ENCODE measurements at regions not wholly inside any gene's neighbourhood (a gene's known extent, or its start where the extent isn't known, plus 50 kb on each side); places are given as distances from the start of the nearest gene placed in this dataset.
A peak's percentile ranks its signal among the peaks of the same experiment; 100 is the strongest.

DNA sequence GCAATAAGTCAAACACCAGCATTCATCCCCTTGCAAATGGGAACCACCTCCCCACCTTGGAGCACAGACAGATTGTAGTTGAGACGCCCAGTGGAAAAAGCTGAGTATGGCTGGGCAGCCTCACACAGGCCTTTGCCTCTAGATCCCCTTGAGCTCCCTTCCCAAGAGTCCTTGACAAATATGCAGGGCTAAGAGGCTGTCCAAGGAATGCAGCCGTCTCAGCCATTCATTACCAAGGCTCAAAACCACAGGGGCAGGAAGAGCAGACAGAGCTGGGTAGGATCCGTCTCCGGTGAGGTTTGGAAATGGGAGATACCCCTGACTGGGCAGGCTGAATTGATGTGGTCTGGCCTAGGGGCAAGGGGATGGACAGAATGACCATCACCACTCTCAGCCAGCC is 557.1 kb downstream of the TNS1 start:
- CTCF ChIA-PET = no interaction called here
- no peak for DNase-seq (ENCODE audit: extremely low spot score)
- POLR2A ChIA-PET = no interaction called here
- TF ChIP-seq CTCF (IDR thresholded peaks at IDR 0.05; ENCODE audit: control extremely low read depth, extremely low read depth, low read depth, missing control alignments) = no peak

DNA sequence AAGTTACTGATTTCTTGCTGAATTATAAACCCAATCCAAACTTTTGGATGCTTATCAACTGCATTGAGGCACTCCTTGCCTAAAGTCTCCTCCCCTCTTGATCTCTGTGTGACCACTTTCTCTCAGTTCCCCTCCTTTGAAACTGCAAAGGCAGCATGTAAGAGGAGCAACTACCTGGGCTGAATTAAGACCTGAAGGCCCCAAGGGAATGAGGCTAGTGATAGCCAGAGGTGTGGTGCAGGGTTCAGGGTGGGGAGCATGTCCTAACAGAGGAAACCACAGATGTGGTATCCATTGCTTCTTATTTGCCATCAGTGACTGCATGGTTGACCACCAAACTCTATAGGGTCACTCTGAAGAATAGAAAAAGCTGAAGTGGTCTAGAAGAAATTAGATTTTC is 557.9 kb downstream of the TNS1 start:
- no peak for TF ChIP-seq CTCF (IDR thresholded peaks at IDR 0.05; ENCODE audit: control extremely low read depth, extremely low read depth, low read depth, missing control alignments)
- ChIA-PET CTCF (no interaction called here), POLR2A (no interaction called here)
- peak; percentile 22 for DNase-seq (ENCODE audit: extremely low spot score)

DNA sequence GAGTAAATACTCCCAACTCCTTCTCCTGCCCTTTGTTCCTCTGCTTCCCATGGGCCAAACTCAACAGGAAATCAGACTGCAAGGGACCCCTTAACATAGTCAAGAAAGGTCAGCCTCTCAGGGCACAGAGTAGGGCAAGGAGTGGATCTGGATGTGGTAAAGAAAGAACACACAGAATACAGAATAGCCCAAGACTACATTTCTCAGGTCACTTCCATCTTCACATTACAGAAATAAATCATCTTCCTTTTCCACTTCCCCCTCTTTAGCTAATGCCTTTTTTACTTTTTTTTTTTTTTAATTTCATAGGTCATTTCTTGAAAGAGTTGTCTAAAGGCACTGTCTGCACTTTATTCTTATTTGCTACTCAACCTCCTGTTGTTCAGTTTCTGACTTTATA is 558.3 kb downstream of the TNS1 start:
- ChIA-PET POLR2A (no interaction called here), CTCF (interaction anchor here (1.3 kb wide), 1 partner anchor 14 kb away, joined by 3 read pairs; no protein-coding TSS in a partner anchor)
- DNase-seq (ENCODE audit: extremely low spot score) = no peak
- no peak for TF ChIP-seq CTCF (IDR thresholded peaks at IDR 0.05; ENCODE audit: control extremely low read depth, extremely low read depth, low read depth, missing control alignments)

DNA sequence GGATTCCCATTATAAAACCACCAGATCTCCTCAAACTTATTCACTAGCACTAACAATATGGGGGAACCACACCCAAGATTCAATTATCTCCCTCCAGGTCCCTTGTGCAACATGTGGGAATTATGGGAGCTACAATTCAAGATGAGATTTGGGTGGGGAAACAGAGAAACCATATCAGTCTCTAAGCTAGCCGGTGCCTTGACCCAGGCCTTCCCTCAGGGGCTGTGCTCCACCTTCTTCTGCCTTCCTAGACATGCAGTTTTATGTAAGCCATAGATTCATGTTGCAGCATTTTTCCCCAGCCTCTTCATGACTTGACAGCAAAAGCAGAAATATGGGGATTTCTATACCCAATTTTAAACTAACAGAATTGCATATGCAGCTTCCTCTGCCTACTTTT is 559.2 kb downstream of the TNS1 start:
- POLR2A ChIA-PET = no interaction called here
- TF ChIP-seq CTCF (IDR thresholded peaks at IDR 0.05; ENCODE audit: control extremely low read depth, extremely low read depth, low read depth, missing control alignments) = no peak
- CTCF ChIA-PET = interaction anchor here (1.1 to 1.3 kb wide), 2 partner anchors 9 to 15 kb away, joined by 3 read pairs; no protein-coding TSS in a partner anchor
- DNase-seq (ENCODE audit: extremely low spot score) = no peak

DNA sequence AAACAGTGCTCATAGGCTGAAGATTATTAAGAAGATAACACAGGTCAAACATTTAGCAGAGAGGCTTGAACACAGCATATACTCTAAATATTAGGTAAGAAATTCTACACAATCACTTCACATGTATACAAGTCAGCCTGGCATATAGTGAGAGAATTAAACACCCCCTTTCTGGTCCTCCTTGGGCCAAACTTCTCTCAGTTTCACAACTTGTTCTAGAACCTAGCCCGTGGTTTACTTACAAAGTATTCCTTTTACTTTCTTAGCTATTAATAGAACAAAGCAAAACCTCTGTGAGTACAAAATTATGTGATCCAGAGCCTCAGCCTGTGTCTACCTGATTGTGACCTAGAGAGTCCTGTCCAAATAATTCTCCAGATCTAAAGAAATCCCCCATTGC is 562.8 kb downstream of the TNS1 start:
- TF ChIP-seq CTCF (IDR thresholded peaks at IDR 0.05; ENCODE audit: control extremely low read depth, extremely low read depth, low read depth, missing control alignments) = no peak
- POLR2A ChIA-PET = no interaction called here
- CTCF ChIA-PET = interaction anchor here (1.1 to 1.7 kb wide), 3 partner anchors 10 to 556 kb away, joined by 3 to 5 read pairs (median 3); no protein-coding TSS in a partner anchor
- DNase-seq (ENCODE audit: extremely low spot score) = peak; percentile 36

DNA sequence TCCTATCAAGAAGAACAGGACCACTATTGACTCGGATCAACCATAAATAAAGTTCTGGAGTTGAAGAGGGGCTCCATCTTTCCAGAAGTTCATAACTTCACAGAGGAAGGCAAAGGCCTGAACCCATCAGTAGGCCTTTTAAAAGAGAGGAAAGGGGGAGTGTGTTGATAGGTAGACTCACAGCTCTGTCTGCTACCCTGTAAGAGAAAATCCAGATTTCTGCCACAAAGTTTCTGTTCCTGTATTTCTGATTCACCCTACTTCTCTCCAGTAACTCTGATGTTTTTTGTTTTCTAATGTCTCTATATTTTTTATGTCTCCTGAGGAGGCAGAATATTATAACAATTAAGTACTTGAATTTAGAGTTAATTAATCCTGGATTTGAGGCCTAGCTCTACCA is 564.0 kb downstream of the TNS1 start:
- ChIA-PET CTCF (interaction anchor here (1.0 to 1.7 kb wide), 10 partner anchors 10 to 555 kb away, joined by 3 to 5 read pairs (median 3); no protein-coding TSS in a partner anchor), POLR2A (no interaction called here)
- peak; percentile 40 for DNase-seq (ENCODE audit: extremely low spot score)
- TF ChIP-seq CTCF (IDR thresholded peaks at IDR 0.05; ENCODE audit: control extremely low read depth, extremely low read depth, low read depth, missing control alignments) = no peak

- DNase-seq (ENCODE audit: extremely low spot score) = no peak
- no peak for TF ChIP-seq CTCF (IDR thresholded peaks at IDR 0.05; ENCODE audit: control extremely low read depth, extremely low read depth, low read depth, missing control alignments)
- ChIA-PET CTCF (interaction anchor here (1.0 to 1.7 kb wide), 8 partner anchors 11 to 272 kb away, joined by 3 to 5 read pairs (median 4); no protein-coding TSS in a partner anchor), POLR2A (no interaction called here)
These were observed 564.7 kb downstream of the TNS1 start for GRCh38 chr2:217438136-217438535.

Data from GM10248 (cell line).